ENCODE measurements at regions not wholly inside any gene's neighbourhood (a gene's known extent, or its start where the extent isn't known, plus 50 kb on each side); places are given as distances from the start of the nearest gene placed in this dataset.

DNA sequence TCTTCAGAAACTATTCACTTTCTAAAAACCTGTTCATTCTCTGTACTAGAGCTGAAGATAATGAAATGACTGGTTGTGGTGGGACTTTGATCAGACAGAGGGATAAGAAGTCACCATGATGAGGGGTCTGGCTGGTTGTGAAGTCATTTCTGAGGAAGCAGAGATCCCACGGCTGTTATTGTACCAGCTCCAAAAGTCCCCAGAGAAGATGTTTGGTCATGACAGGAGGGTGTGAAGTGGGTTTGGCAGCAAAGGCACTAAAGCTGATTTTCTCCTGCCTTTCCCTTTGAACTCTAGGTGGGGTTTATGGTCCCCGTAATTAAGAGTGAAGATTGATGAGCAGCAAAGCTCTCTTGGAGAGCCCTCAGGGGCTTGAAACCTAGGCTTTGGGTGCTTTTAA is 103.1 kb upstream of the CACHD1 start:
- TF ChIP-seq, protein P1, sequence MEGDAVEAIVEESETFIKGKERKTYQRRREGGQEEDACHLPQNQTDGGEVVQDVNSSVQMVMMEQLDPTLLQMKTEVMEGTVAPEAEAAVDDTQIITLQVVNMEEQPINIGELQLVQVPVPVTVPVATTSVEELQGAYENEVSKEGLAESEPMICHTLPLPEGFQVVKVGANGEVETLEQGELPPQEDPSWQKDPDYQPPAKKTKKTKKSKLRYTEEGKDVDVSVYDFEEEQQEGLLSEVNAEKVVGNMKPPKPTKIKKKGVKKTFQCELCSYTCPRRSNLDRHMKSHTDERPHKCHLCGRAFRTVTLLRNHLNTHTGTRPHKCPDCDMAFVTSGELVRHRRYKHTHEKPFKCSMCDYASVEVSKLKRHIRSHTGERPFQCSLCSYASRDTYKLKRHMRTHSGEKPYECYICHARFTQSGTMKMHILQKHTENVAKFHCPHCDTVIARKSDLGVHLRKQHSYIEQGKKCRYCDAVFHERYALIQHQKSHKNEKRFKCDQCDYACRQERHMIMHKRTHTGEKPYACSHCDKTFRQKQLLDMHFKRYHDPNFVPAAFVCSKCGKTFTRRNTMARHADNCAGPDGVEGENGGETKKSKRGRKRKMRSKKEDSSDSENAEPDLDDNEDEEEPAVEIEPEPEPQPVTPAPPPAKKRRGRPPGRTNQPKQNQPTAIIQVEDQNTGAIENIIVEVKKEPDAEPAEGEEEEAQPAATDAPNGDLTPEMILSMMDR (IDR thresholded peaks at IDR 0.05): no peak
- no peak for TF ChIP-seq EZH2 (IDR thresholded peaks at IDR 0.05; ENCODE audit: borderline replicate concordance, insufficient read depth, low read depth, low read length, poor library complexity, severe bottlenecking)
